ENCODE measurements at regions not wholly inside any gene's neighbourhood (a gene's known extent, or its start where the extent isn't known, plus 50 kb on each side); places are given as distances from the start of the nearest gene placed in this dataset.
"Not testable (repeated sequence)": the region's sequence is repeated elsewhere in the genome, so short reads cannot be mapped to it uniquely, and the experiment has no call there.

DNA sequence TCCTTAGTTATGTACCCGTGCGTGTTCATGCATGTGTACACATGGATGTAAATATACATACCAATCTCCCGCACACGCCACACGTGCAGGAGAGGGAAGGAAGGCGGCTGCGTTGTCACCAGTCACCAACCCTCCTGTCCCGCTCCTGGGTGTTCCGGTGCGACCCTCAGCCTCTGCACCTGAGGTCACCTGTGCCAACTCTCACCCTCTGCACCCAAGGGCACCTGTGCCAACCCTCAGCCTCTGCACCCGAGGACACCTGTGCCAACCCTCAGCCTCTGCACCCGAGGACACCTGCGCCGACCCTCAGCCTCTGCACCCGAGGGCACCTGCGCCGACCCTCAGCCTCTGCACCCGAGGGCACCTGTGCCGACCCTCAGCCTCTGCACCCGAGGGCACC, 192.8 kb upstream of the SALL3 start:
- DNase-seq: no peak

DNA sequence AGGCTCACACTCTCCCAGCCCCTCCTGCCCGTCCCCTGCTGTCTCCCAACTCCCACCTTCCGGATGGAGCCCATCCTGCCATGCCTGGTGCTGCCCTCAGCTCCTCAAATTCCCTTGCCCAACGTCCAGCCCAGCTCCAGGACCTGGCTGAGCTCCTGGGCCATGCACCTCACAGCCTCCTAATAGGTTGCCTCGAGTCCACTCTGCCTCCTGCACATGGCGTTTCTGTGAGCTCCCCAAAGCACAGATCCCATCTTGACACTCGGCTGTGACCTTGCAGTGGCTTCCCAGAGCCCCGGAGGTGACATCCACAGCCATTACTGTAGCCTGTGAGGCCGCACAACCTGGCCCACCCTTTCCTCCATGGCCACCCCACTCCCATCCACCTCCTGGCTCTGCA, 191.9 kb upstream of the SALL3 start:
- no peak for DNase-seq

GRCh38 chr18:78788161-78788560, 191.5 kb upstream of the SALL3 start:
- DNase-seq: no peak

DNA sequence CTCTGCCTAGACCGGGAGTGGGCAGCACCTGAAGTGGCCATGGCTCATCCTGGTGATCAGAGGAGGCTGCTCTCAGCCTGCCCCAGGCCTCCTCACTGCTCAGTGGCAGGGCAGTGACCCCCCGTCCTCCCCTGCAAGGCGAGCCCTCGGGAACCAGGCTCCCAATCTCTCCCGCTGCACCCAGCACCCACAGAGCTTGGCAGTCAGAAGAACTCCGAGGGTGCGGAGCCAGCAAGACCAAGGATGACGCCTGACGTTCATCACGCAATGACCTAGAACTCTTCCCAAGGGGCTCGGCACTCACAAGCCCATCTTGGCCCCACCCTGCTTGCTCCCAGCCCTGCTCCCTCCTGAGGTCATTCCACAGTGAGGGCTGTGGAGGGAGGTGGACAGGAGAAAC, 189.8 kb upstream of the SALL3 start:
- DNase-seq: no peak

DNA sequence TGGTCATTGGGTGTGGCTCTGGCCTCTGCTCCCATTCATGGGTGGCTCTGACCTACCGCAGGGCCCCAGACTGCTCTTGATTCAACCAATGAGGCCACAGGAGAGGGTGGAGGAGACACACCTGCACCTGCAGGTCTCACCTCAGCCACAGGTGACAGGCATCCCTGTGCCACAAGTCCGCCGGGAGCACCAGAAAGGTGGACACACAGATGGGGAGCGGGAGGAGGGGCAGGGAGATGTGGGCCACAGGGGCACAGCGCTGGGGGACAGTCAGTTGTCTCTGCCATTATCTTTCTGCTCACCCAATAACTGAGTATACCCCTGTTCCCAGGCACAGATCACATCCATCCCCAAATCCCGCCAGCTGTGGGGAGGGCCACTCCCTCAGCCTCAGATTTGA, 189.1 kb upstream of the SALL3 start:
- no peak for DNase-seq

- DNase-seq: no peak
Observed at GRCh38 chr18:78790960-78791359, 188.7 kb upstream of the SALL3 start.

GRCh38 chr18:78792094-78792493, 187.5 kb upstream of the SALL3 start:
- no peak for DNase-seq

- DNase-seq: no peak
Observed at GRCh38 chr18:78792736-78793135, 186.9 kb upstream of the SALL3 start.

GRCh38 chr18:78793313-78794070, 186.1 kb upstream of the SALL3 start:
- DNase-seq: no peak

- no peak for DNase-seq
Observed at GRCh38 chr18:78794071-78794430, 185.6 kb upstream of the SALL3 start.

DNA sequence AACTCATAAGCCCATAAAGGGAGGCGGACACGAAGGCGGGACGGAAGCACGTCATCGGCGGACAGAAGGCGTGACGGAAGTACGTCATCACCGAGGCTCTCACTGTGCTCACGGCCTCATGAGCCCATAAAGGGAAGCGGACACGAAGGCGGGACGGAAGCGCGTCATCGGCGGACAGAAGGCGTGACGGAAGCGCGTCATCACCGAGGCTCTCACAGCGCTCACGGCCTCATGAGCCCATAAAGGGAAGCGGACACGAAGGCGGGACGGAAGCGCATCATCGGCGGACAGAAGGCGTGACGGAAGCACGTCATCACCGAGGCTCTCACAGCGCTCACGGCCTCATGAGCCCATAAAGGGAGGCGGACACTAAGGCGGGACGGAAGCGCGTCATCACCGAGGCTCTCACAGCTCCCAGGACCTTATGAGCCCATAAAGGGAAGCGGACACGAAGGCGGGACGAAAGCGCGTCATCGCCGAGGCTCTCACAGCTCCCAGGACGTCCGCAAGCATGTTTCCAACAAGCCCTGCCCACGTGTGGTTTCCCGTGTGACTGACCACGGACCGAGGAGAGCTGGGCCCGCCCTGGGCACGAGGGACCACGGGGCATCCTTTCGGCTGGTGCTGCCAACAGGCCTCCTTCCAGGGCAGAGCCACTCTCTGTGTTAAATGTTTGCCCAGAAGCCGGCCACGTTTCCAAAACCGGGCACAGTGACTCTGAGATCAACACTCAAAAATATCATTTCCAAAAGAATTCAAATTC, 182.7 kb upstream of the SALL3 start:
- no peak for DNase-seq

DNA sequence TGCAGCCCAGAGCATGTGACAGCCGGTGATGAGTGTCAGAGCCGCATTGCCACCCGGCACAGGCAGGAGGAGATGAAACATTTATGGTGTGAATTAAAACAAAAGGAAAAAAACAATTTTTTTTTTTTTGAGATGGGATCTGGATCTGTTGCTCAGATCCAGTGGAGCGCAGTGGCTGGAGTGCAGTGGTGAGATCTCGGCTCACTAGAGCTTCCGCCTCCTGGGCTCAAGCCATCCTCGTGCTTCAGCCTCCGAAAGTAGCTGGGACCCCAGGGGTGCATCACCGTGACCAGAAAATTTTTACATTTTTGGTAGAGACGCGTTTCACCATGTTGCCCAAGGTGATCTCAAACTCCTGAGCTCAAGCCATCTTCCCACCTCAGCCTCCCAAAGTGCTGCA, 182.1 kb upstream of the SALL3 start:
- no peak for DNase-seq

- DNase-seq: no peak
Observed at GRCh38 chr18:78798402-78799175, 181.0 kb upstream of the SALL3 start.

DNA sequence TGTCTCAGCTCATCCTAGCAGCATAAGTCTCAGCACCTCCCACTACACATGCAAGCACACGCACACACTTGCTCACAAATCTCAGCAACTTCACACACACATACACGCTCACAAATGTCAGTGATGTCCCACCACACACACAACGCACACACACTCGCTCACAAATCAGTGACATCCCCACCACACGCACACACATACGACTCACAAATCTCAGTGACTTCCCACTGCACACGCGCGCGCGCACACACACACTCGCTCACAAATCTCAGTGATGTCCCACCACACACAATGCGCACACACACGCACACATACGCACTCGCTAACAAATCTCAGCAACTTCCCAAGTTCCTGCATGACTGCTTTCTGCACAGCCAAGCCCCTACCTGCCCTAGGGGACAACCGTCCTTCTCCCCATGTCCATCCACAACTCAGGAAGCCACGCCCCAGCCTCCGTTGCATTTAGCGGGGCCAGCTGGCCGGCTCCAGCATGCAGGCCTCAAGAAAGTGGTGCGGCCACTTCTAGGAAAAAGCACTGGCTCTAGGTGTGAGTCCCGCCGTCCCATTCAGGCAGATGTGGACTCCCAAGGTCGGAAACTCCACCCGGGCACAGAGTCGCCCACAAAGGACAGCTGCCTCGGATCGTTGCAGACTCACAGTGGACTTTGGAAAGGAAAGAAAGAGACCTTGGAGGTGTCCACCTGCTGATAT, 180.1 kb upstream of the SALL3 start:
- DNase-seq: no peak

DNA sequence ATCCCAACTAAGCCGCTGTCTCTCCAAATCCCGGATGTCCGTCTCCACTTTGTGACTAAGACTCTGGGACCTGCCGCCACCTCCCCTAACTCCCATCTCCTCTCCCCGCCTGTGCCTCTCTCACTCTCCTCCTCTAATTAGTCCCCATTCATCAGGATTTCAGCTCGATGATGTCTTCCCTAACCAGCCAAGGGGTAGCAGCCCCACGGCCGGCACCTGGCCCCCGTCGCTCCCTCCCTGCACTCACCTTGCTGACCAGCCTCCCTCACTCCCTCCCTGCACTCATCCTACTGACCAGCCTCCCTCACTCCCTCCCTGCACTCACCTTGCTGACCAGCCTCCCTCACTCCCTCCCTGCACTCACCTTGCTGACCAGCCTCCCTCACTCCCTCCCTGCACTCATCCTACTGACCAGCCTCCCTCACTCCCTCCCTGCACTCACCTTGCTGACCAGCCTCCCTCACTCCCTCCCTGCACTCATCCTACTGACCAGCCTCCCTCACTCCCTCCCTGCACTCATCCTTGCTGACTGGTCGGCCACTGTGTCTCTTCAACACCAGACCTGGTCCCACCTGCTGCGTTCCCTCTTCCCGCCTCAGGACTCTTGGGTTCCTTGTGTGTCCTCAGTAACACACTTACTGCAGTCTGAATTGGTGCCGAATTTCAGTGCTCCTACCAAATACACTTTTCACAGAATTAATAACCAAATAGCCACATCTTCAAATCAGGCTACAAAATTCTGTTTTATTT, 179.3 kb upstream of the SALL3 start:
- DNase-seq: not testable (repeated sequence)

GRCh38 chr18:78801011-78801410, 178.6 kb upstream of the SALL3 start:
- DNase-seq: no peak

DNA sequence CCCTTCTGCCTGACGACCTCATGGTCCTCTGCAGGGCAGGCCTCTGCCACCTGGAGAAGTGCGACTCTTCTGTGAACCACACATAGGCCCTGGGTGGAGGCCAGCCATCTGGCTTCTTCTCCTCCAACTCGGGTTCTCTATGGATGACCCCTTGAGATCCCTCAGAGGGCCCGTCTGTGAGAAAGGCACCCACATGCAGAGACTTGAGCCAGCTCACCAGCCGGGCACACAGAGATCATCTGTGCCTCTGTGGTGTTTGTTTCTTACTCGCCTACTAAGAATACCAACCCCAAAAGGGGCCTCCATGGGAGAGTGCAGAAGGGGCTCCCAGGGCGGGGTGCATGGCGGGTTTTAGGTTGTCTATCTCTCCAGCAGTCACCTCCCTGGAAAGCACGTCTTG, 176.5 kb upstream of the SALL3 start:
- no peak for DNase-seq

GRCh38 chr18:78804206-78805030, 175.2 kb upstream of the SALL3 start:
- DNase-seq: no peak

DNA sequence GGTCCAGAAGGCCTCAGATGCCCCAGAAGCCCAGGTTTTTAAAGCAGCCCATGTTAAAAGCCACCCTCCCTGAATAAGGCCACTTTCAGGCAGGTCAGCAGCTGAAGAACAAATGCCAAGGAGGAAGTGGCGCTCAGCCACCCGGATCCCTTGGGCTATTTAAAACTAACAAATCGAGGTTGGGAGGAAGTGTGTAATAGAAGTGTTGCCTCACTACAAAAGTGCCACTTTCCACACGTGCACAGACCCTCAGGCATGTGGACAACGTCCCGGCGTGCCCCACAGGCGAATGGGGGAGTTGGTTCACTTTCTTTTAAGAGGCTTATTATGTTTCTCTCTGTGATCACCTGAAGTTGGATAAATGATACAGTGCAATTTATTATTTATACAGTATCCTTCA, 173.8 kb upstream of the SALL3 start:
- no peak for DNase-seq

DNA sequence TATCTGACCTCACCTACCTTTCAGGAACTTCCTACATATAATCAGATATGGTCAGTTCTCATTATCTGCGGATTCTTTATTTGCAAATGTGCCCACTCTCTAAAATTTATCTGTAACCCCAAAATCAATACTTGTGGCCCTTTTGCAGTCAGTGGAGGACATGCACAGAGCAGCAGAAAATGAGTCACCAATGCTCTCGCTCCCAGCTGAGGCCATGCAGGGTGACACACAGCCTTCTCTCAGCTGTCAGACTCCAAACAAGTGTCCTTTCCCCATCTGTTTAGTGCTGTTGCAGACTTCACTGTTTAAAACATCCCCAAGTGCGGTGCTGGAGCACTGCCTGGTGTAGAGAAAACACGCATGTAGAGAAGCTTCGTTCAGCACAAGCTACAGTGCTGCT, 171.9 kb upstream of the SALL3 start:
- no peak for DNase-seq

DNA sequence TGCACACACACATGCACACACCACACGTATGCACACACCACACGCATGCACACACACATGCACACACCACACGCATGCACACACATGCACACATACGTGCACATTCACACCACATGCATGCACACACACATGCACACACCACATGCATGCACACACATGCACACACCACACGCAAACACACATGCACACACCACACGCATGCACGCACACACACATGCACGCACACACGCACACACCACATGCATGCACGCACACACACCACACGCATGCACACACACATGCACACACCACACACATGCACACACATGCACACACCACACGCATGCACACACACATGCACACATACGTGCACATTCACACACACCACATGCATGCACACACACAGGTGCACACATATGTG, 169.8 kb upstream of the SALL3 start:
- no peak for DNase-seq

GRCh38 chr18:78810706-78811105, 168.9 kb upstream of the SALL3 start:
- no peak for DNase-seq

Data from bone marrow (tissue), 2 donors.